Uterus (tissue), 2 donors: ENCODE measurements at regions not wholly inside any gene's neighbourhood (a gene's known extent, or its start where the extent isn't known, plus 50 kb on each side); places are given as distances from the start of the nearest gene placed in this dataset.

Experiments
- CTCF ChIP-seq, 4 experiments: fragments of 200-600 bp in 2 of 4; fragments of 450-650 bp in 2 of 4; sonication (generic) in 2 of 4; IDR thresholded peaks; one replicate each; pipeline ENCODE4 v1.5.1; 2016 to 2019; ENCODE audit warnings: antibody characterized with exemption in 4 of 4, mild to moderate bottlenecking in 2 of 4, moderate library complexity in 1 of 4
- POLR2A ChIP-seq, 2 donors: fragments of 450-650 bp; IDR thresholded peaks; one replicate each; pipeline ENCODE4 v1.6.1; 2016; ENCODE audit warnings: antibody characterized with exemption in 2 of 2, mild to moderate bottlenecking in 1 of 2, moderate library complexity in 1 of 2

GRCh38 chr4:27343411-27343810, 482.8 kb downstream of the STIM2 start:
- no peak for TF ChIP-seq CTCF (IDR thresholded peaks at IDR 0.05)
- TF ChIP-seq POLR2A (IDR thresholded peaks at IDR 0.05), result no peak
